GM21526 (cell line): ENCODE measurements at regions not wholly inside any gene's neighbourhood (a gene's known extent, or its start where the extent isn't known, plus 50 kb on each side); places are given as distances from the start of the nearest gene placed in this dataset.

ENCODE experiments used
- ATAC-seq: cut with Tn5 transposase; IDR thresholded peaks from one replicate; pipeline ENCODE4 v1.9.1; 2021; ENCODE audit warnings: moderate library complexity; ENCODE audit not compliant: unreplicated experiment, low FRiP score

DNA sequence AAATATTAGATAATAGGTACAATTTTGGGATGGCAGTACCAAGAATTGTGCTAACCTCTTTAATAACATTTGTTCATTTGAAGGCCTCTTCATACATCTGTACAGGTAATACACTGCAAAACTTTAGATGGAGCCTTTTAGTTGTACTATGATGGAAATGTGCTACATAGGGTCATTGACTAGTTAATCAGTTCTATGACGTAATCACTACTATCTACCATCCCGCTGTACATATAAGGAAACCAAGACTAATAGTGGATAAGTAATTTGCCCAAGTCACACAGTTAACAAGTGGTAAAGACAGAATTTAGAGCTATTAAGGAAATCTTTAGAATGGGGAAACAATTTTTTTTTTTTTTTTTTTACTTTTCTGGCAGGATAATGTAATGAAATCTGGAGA is 521.3 kb downstream of the TUSC7 start:
- ATAC-seq: no peak

DNA sequence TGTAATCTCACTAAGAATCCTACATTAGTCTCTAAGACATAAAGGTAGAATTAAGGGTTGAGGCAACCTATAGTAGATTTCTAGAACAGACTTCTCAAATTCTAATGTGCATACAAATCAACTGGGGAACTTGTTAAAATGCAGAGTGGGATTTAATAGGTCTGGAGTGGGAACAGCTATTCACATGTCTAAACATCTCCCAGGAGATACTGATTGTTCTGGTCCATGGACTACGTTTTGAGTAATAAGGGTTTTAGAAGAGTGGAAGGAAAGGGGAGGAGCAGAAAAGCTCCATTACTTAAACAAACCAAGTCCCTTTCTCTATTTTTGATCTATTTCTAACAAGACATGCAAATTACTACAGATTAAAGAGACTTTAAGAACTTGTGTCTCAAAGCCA is 524.8 kb downstream of the TUSC7 start:
- no peak for ATAC-seq

DNA sequence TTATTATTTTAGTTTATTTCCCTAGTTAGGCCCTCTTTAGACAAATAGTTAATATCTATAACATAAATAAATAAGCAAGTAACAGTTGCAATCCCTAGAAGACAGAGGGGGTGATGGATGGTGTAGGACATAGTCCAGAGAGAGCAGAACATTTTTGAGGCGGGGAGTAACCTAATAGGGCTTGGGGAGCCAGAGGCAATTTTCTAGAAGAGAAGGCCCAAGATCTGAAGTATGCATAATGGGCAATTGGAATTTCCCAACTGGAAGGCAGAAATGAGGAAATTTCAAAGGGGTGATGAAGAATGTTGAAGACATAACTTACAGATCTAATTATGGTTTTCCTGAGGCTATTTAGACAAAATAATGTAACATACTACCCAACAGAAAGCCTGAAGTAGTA is 525.7 kb downstream of the TUSC7 start:
- ATAC-seq: no peak

DNA sequence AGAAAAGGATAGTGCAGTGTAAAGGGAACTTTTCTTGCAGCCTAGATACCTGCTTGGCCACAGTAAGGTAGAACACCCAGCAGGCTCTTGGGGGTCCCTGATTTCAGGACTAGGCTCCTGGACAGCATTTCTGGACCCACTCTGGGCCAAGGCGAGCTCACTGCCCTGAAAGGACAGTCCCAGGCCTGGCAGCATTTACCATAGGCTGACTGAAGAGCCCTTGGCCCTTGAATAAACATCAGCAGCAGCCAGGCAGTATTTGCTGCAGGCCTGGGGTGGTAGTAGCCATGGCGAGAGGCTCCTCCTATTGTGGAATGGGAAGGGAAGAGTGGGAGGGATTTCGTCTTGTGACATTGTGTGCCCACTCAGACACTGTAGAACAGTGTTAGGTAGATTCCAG is 529.2 kb downstream of the TUSC7 start:
- no peak for ATAC-seq

DNA sequence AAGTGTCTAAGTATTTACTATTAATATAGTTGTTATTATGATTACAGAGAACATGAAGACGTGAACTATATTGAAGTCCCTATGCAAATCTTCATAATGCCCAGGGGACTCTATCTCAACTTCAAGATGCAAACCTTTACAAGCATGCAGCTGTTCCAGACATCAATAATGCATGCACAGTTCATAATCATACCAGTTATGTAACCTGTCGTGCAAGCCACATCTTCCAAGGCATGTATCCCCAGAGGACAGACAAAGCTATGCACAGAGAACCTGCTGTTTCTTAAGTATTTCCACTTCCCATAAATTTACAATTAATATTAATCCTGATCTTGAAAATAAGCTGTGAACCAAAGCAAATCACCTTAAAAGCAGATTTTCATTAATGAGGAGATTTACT is 534.1 kb downstream of the TUSC7 start:
- ATAC-seq: no peak

DNA sequence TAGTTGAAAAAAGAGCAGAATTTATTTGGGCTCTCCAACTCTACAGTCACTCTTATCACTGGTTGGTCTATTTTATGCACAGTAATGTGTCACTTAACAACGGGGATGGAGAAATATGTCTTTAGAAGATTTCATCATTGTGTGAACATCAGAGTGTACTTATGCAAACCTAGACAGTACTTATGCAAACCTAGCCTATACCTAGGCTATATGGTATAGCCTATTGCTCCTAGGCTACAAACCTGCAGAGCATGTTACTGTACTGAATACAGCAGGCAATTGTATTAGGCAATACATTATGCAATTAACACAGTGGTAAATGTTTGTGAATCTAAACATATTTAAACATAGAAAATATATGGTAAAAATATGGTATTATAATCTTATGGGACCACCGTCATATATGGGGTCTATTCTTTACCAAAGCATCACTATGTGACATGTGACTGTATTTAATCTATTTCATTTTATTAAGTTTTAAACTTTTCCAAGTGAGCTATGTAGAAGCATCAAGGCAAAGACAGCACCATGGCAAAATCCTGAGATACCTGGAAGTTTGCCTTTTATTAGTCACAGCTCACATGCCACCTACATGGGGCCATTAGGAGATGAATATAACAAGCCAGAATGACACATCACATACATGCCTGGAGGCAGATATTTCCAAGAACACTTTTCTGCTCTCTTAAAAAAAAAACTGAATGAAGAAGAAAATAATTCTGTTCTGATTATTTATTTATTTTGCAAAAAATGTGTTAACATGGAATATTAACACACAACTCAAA is 537.4 kb downstream of the TUSC7 start:
- ATAC-seq: no peak

DNA sequence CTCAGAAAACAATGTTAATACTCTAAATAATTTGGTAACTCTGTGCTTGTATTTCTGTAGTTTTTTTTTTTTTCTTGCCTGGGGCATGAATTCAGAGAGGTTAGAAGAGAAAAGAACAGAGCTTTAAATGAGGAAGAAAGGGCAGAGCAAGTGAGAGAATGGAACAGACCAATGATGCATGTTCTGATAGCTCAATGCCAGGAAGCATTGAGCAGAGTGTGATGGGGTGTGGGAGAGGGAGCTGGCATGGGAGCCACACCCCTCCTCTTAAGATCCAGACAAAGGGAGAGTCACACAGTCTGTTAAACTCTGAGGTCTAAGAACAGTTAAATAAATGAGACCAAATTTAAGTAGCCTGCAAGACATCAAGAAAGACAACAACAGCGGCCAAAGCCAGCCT is 538.6 kb downstream of the TUSC7 start:
- ATAC-seq: no peak

DNA sequence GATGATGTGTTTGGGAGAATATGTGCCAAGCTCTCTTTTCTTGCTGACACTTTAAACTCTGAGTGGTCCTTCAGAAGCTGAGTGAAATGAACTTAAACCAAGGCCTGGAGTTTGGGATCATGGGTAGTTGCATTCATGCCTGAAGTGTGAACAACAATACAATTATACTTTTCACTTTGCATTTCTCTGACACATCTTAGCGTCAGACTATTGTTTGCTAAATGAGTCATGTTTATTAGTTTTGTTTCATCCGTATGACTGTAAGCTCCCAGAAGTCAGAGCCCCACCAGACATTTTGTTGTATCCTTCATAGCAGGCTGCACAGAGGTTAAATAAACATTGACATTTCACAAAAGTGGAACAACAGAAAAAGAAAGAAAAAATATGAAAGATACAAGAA is 542.6 kb downstream of the TUSC7 start:
- no peak for ATAC-seq

DNA sequence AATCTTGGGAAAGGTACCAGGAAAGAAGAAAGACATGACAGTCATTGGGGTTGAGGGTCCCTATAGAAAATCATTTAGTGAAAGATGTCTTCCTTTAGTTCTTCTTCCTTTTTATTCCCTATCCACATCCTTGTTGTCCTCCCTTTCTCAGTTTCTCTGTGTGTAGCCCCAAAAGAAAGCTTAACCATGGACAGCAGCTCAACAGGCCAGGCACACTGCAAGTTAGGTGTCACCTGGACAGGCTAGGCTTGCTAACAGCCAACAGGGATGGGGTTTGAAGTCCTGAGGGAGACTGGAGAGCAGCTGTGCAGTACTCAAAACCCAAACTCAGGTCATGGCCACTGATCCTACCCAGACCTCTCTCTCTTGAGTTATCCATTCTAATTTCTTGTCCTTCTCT is 543.1 kb downstream of the TUSC7 start:
- no peak for ATAC-seq

DNA sequence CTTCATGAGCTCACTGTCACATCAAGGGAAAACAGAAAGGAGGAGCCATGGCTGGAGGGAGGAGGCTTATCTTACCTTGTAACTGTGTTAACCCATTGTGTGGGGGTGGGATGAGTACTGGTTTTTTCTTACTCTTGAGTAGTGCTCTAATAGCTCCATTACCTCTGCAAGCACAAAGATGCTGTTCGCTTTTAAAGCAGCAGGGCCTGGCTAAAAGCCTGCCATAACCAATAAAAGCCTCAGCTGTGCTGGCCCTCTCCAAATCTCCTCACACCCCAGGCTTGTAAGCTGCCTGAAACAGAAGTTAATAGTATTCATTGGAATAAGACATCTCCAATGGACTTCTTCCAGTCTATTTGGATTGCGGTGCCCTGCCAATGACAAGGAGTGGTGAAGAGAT is 544.1 kb downstream of the TUSC7 start:
- no peak for ATAC-seq

DNA sequence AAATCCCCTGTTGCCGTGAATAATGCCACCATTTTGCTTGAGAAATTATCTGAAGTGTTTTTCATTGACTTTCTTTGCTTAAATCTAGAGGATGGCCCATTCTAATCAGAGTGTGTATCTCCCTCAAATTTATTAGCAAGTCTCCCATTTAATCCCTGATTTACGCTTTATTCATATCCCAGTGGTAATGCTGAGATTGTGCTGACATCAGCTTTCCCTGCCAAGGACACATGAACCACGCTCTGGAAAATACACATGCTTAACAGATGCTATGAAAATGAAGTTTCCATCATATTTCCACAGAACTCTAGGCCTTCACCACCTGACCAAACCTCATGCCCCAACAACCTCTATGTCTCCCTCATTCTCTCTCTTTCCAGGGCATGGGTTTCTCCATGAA is 545.4 kb downstream of the TUSC7 start:
- no peak for ATAC-seq

DNA sequence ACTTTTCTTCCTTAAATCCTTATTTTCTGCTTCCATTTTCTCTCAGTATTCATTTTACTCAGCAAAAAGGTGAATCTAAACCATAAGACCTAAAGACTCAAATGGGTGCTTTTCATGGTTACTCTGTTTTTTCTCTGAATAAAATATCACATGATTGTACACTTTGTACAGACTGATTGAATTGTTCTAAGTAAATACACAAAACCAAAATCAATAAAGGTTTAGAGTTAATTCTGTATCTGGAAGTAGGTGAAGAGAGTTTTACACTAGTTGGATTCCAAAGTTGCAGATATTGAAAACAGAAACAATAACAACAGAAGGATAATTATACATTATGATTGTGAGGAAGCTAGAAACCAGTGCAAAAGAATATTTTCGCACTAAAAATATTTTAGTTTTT is 546.2 kb downstream of the TUSC7 start:
- no peak for ATAC-seq

DNA sequence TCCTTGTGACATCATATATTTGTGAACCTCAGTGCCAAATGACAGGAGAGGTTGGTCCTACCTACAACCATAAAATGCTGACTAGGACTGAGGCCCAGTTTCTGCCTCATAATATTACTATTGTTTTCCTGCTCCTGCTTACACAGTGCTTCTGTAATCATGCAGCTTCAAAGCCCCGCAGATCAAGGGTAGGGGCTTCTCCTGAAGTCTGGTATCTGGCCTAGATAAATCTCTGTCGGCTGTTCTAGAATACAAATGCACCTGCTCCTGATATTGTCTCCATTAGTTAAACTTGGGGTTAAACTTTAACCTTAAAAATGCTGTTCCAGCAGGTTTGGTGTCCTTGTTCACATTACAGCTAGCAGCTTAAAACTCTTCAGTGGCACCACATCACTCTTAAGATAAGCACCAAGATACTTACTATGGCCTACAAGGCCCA is 552.4 kb downstream of the TUSC7 start:
- ATAC-seq: no peak

DNA sequence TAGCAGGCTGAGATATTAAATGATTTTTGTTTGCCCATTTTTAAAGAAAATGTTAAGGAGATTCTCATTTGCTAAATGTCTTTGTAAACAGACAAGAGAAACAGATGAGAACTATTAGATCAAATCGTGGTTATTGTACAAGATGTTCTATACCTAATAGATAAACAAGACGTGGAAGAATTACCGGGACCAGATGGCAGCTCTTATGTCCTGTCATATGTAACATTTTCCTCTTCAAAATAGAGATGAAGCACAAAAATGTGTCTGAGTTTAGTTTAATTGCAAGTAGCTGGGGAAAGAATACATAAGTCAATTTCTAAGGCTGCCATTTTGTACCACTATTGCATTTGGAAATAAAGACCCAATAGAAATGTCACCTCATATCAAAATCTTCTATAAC is 553.7 kb downstream of the TUSC7 start:
- ATAC-seq: no peak

DNA sequence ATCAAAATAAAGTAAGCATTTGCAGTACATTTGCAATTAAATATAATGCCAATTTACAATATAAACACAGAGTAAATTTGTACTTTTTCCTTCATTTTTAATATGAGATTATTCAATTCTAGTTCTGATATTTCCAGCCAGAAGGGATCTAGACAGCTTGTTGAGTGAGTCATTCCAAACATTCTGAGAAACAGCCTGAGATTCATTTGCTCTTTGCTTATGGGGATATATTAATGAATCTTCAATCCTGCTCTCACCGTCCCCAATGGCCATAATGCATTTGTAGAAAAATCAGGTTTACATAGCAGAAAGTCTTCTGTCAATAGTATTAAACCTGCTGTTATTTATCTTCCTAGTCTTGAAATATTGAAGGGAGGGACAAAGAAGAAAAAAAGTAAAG is 554.2 kb downstream of the TUSC7 start:
- ATAC-seq: no peak

DNA sequence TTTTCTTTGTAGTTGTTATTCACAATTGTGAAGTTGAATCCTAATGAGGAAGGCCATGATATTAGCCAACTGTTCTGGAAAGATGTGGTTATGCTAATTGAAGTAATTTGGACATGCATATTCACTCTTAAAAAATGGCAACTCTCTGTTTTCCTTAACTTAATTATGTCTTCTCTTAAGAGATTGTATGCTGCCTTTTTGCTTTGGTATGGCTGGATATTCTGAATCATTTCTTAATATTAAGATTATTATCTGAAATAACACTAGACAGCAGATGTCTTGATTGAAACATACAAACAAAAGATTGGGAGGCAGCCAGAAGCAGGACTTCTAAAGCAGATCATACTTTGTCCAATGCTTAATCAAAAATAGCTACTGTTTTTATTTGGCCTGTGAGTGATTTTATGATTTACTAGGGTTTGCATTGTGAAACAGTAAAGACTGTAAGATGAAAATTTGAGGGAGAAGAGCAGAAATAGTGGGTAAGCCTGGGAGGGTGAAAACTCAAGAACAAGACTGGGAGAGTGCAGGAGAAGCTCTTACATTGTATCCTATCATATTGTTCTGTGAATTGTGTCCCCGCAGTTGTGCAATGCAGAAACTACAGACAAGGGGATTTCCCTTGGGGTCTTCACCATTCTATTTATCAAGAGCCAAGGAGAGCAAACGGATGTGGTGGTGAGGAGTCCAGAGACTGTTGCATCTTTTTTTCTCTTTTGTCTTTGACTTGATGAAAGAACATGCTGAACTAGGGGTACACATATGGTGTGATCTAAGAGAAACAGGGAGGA is 554.8 kb downstream of the TUSC7 start:
- no peak for ATAC-seq

DNA sequence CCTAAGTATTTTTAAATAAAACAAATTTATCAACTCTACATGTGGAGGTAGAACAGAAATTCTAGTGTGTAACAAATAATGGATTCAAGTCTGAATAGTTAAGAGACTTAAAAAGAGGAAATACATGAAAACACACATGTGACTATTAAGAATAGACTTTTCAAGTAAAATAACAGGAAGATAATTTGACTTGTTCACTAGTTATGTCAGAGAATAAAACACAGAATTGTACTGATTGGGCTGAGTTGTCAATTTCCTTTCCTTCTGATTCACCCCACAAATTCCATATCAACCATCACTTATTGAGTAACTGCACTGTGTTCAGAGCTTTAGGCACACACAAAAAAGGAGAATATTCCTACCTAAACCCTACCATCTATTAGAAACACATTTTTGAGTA is 557.2 kb downstream of the TUSC7 start:
- ATAC-seq: no peak

DNA sequence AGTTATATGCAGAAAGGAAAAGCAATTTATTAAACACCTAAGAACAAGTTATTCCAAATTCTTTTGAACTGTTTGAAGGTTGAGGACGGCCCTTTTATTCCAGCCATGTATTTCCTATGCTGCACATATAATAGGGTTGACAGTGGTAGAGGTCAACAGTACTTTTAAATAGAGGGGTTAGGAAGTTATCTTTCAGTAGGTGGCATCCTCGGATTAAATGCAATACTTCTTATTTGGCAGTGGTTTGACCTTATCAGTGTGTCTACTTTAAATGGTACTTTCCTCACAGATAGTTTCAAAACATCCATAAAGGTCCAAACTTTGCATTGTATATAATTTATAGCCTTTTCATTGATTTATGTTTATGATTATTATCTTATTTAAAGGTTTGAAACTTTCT is 558.7 kb downstream of the TUSC7 start:
- ATAC-seq: no peak

DNA sequence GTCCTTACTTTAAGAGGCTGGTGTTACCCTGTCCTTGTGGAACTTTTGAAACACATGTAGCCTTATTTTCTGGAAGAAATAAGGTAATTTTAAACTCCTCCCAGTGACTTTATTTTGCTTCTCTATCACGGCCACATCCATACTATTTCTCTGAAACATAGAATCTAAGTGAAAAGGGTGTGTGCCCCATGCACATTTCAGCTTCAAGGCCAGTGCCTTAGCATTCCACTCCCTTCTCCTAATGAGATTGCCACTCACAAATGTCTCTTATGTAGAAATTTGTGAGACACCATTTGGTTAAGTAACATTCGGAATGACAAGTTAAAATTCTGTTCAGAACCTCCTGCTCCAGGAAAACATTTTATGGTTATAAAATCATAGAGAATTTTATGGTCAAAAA is 562.7 kb downstream of the TUSC7 start:
- ATAC-seq: no peak

DNA sequence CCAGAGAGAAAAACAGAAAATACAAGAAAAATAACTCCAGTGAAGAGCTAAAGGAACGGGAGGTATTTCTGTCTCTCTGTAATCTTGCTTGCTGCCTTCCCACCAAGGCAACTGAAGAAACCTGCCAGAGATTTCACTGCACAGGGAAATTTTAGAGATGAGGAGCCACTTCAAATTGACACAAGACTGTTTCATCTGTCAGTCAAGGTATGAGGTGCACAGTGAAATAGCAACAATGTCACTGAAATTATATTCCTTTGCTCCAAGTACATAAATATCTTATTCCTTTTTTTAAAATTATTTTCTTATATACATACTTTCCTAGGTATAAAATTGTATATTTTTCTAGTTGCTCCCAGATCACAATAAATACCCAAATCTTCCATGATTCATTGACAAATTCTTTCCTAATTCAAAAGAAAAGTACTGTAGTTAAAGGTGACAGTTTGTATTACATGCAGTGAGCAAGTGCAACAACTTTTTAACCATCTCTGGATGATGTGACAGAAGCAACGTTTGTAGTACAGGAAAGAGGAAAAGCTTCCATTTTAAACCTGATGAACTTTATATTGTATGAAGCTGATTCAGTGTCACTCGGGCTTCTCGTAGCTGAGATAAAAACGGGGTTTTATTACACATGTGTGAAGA is 563.4 kb downstream of the TUSC7 start:
- ATAC-seq: no peak

DNA sequence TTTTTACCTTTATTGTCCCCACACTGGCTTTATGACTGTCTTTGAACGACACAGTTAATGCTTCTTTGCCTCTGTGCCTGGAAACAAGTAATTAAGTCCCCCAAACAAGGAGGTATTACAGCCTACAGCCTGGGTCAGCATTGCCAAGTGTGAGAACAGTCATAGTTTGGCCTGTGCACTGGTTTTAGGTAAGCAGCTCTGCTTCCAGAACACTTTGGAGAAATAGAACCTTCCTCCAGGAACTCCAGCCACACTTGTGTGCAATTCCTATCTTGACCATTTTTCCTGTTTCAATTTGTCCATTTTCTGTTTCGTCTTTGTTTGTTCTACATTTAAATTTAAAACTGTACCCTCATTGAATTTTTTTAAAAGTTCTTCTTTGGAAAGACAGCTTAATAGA is 568.2 kb downstream of the TUSC7 start:
- ATAC-seq: no peak
